ENCODE measurements at regions not wholly inside any gene's neighbourhood (a gene's known extent, or its start where the extent isn't known, plus 50 kb on each side); places are given as distances from the start of the nearest gene placed in this dataset.

DNA sequence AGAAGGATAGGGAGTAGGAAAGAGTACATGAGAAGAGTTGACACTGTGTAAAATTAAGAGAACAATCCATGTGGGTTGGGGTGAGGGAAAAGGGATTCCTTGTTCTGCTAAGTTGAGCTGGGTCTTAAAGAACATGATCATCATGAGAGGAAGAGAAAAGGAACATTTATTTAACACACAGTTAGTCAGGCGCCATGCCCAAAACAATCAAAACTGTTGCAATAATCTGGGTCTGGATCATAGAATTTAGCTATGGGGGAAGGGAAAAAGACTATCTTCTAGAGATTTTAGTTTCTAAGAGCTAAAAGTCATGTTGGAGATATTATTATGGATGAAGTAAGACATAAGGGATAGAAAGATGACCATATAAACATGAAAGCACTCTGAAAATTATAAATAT is 178.9 kb downstream of the SEM1 start:
- POLR2A ChIA-PET, result no interaction called here
- Histone ChIP-seq H3K4me2 (ENCODE audit: low read length) (no peak overlapping the region), H3K9ac (ENCODE audit: low read length) (no peak overlapping the region), H3K4me1 (ENCODE audit: control insufficient read depth in 1 of 2, insufficient read depth in 2 of 2, low read length in 2 of 2) (no peaks in the 10 kb centered on the region), H3K79me2 (ENCODE audit: insufficient read depth, low read length) (no peaks in the 10 kb centered on the region), H3K27ac (ENCODE audit: low read depth, low read length) (no peak overlapping the region), H2AFZ (ENCODE audit: low read depth, low read length, poor library complexity, severe bottlenecking) (no peak overlapping the region), H3K9me2 (ENCODE audit: insufficient read depth) (no peaks in the 10 kb centered on the region), H3K36me3 (ENCODE audit: control insufficient read depth in 1 of 2, insufficient read depth in 2 of 2, low read length in 2 of 2) (no peaks in the 10 kb centered on the region), H4K20me1 (ENCODE audit: insufficient read depth) (no peaks in the 10 kb centered on the region), H3K4me3 (replicated peaks in 1 of 2; ENCODE audit: low read depth in 1 of 2, low read length in 2 of 2) (no peak overlapping the region), H3K9me3 (ENCODE audit: control insufficient read depth in 1 of 2, insufficient read depth in 1 of 2, low read depth in 1 of 2, low read length in 2 of 2) (no peaks in the 10 kb centered on the region), H3K27me3 (ENCODE audit: insufficient read depth, low read length) (peaks cover 76% of the 10 kb centered on the region)
- intact Hi-C loops (cut with micrococcal nuclease), result no loop called here
- BruUV-seq (replicated peaks), result no TSS peak
- TF ChIP-seq SIN3A (IDR thresholded peaks at IDR 0.05; ENCODE audit: low read depth) (no peak), ELF1 (IDR thresholded peaks at IDR 0.05; ENCODE audit: borderline replicate concordance, low read depth) (no peak), FOSL1 (IDR thresholded peaks at IDR 0.05; ENCODE audit: low read depth) (no peak), ZFX (IDR thresholded peaks at IDR 0.05) (no peak)
- TF ChIP-seq, protein P1, sequence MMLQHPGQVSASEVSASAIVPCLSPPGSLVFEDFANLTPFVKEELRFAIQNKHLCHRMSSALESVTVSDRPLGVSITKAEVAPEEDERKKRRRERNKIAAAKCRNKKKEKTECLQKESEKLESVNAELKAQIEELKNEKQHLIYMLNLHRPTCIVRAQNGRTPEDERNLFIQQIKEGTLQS (IDR thresholded peaks at IDR 0.05), result no peak
- ATAC-seq (no peak), DNase-seq (ENCODE audit: low read depth, low spot score) (no peak)
- CTCF ChIA-PET, result no interaction called here
- RAD21 ChIA-PET (ENCODE audit: low non-redundant PET in 1 of 2, low total read pairs in 2 of 2, uncharacterized antibody in 2 of 2, unreplicated experiment in 2 of 2), result no interaction called here

GRCh38 chr7:96527133-96527827 is 182.4 kb downstream of the SEM1 start:
- DNase-seq (ENCODE audit: low read depth, low spot score), result no peak
- no TSS peak for BruUV-seq (replicated peaks)
- Histone ChIP-seq H3K27ac (ENCODE audit: low read depth, low read length) (no peak overlapping the region), H3K27me3 (ENCODE audit: insufficient read depth, low read length) (peaks cover 60% of the 10 kb centered on the region), H3K36me3 (ENCODE audit: control insufficient read depth in 1 of 2, insufficient read depth in 2 of 2, low read length in 2 of 2) (no peaks in the 10 kb centered on the region), H3K9me3 (ENCODE audit: control insufficient read depth in 1 of 2, insufficient read depth in 1 of 2, low read depth in 1 of 2, low read length in 2 of 2) (no peaks in the 10 kb centered on the region), H4K20me1 (ENCODE audit: insufficient read depth) (no peaks in the 10 kb centered on the region), H3K4me2 (ENCODE audit: low read length) (no peak overlapping the region), H2AFZ (ENCODE audit: low read depth, low read length, poor library complexity, severe bottlenecking) (no peak overlapping the region), H3K4me3 (replicated peaks in 1 of 2; ENCODE audit: low read depth in 1 of 2, low read length in 2 of 2) (no peak overlapping the region), H3K9ac (ENCODE audit: low read length) (no peak overlapping the region), H3K9me2 (ENCODE audit: insufficient read depth) (no peaks in the 10 kb centered on the region), H3K79me2 (ENCODE audit: insufficient read depth, low read length) (no peaks in the 10 kb centered on the region), H3K4me1 (ENCODE audit: control insufficient read depth in 1 of 2, insufficient read depth in 2 of 2, low read length in 2 of 2) (no peaks in the 10 kb centered on the region)
- POLR2A ChIA-PET, result no interaction called here
- RAD21 ChIA-PET (ENCODE audit: low non-redundant PET in 1 of 2, low total read pairs in 2 of 2, uncharacterized antibody in 2 of 2, unreplicated experiment in 2 of 2), result no interaction called here
- ATAC-seq, result no peak
- intact Hi-C loops (cut with micrococcal nuclease), result no loop called here
- CTCF ChIA-PET, result no interaction called here
- TF ChIP-seq, protein P2, sequence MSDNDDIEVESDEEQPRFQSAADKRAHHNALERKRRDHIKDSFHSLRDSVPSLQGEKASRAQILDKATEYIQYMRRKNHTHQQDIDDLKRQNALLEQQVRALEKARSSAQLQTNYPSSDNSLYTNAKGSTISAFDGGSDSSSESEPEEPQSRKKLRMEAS (IDR thresholded peaks at IDR 0.05), result no peak
- TF ChIP-seq EZH2 (IDR thresholded peaks at IDR 0.05) (no peak), TCF7L2 (IDR thresholded peaks at IDR 0.05; ENCODE audit: borderline replicate concordance, extremely low read depth, insufficient read depth, insufficient read length) (no peak), FOSL1 (IDR thresholded peaks at IDR 0.05; ENCODE audit: low read depth) (no peak), EGR1 (IDR thresholded peaks at IDR 0.05; ENCODE audit: low read depth) (no peak), POLR2A (IDR thresholded peaks at IDR 0.05; ENCODE audit: borderline replicate concordance, extremely low read depth, insufficient read depth, insufficient read length) (no peak), SP1 (IDR thresholded peaks at IDR 0.05; ENCODE audit: low read depth) (no peak), SIN3A (IDR thresholded peaks at IDR 0.05; ENCODE audit: low read depth) (no peak), CEBPB (IDR thresholded peaks at IDR 0.05; ENCODE audit: low read depth) (no peak), REST (IDR thresholded peaks at IDR 0.05; ENCODE audit: low read depth) (no peak), SRF (IDR thresholded peaks at IDR 0.05; ENCODE audit: low read depth) (no peak), ELF1 (IDR thresholded peaks at IDR 0.05; ENCODE audit: borderline replicate concordance, low read depth) (no peak), RAD21 (IDR thresholded peaks at IDR 0.05; ENCODE audit: low read depth) (no peak), POLR2AphosphoS5 (IDR thresholded peaks at IDR 0.05; ENCODE audit: low read depth, low read length) (no peak), ZFX (IDR thresholded peaks at IDR 0.05) (no peak)

Measured in HCT116 (cell line).